Calu3 (cell line): ENCODE measurements at regions not wholly inside any gene's neighbourhood (a gene's known extent, or its start where the extent isn't known, plus 50 kb on each side); places are given as distances from the start of the nearest gene placed in this dataset.

Experiments
- BruUV-seq: library from RNA; stranded (reverse); fragments of 400-500 nt; replicated peaks from 2 replicates; lab custom pipeline; 2021; lab: Mats Ljungman, UMichigan
- CTCF ChIA-PET: fragments of 300-600 bp; sonication (Branson Sonifier 250); formaldehyde crosslinking; loops from one replicate; lab custom pipeline; 2022; ENCODE audit warnings: antibody characterized with exemption; lab: Charles Lee
- DNase-seq: peaks from one replicate; pipeline ENCODE4 v3.0.0; 2022
- H3K27ac Mint-ChIP-seq: one replicate; pipeline ENCODE4 v1.8.0; 2022; ENCODE audit warnings: mixed read lengths; ENCODE audit not compliant: unreplicated experiment
- H3K27me3 Mint-ChIP-seq: one replicate; pipeline ENCODE4 v1.8.0; 2022; ENCODE audit warnings: mixed read lengths; ENCODE audit not compliant: unreplicated experiment
- H3K36me3 Mint-ChIP-seq: one replicate; pipeline ENCODE4 v1.8.0; 2022; ENCODE audit warnings: mild to moderate bottlenecking, moderate library complexity, mixed read lengths; ENCODE audit not compliant: insufficient read depth, unreplicated experiment
- H3K4me1 Mint-ChIP-seq: one replicate; pipeline ENCODE4 v1.8.0; 2022; ENCODE audit warnings: mild to moderate bottlenecking, low read depth, mixed read lengths; ENCODE audit not compliant: unreplicated experiment
- H3K4me3 Mint-ChIP-seq: one replicate; pipeline ENCODE4 v1.8.0; 2022; ENCODE audit warnings: mild to moderate bottlenecking, low read depth, moderate library complexity, mixed read lengths; ENCODE audit not compliant: unreplicated experiment
- H3K9me3 Mint-ChIP-seq: one replicate; pipeline ENCODE4 v1.8.0; 2022; ENCODE audit warnings: low read depth, mixed read lengths; ENCODE audit not compliant: unreplicated experiment
- intact Hi-C: fragments of 100-400 bp; cut with micrococcal nuclease; formaldehyde crosslinking; loops from one replicate; pipeline ENCODE4 v1.10.0; 2022; ENCODE audit not compliant: unreplicated experiment
- TF ChIP-seq, protein P1 (sequence below): fragments of 200-600 bp; IDR thresholded peaks from one replicate; pipeline ENCODE4 v1.8.0; 2022; ENCODE audit warnings: antibody characterized with exemption; ENCODE audit not compliant: unreplicated experiment

DNA sequence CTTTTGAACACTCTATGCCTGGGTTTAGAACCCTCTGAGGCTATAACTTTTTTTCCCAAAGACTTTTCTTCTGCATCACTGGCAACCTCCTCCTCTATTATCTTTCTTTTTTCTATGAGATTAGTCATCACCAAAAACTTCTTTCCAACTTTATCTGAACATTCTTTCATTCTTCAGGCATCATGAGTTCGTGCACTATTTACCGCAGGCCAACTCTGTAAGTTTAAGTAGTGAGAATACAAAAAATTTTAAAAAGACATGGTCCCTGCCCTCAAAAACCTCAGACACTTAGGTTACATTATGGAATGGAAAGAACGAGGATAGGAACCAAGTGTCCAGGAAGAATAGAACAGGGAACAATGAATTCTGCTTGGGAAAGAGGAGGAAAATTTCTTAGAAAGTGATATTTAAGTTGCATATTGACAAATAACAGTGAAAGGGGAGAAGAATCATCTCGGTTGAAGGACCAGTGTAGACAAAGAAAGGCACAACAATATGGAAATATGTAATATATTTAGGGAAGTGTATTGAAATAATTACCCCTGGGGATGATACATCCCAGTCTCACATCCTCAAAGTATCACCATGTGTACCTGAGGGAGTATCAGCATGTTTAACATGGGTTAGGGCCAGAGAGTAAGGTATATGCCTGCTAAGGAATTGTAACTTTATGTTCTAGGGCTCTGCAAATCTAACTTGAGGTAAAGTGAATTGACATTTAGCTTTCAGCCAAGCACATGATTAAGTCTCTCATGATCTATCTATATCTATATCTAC is 196.5 kb upstream of the NREP start:
- Mint-ChIP-seq H3K4me1 (peaks cover 10% of the 10 kb centered on the region), H3K4me3 (no peak overlapping the region), H3K9me3 (no peaks in the 10 kb centered on the region), H3K27ac (no peak overlapping the region), H3K27me3 (no peaks in the 10 kb centered on the region), H3K36me3 (no peaks in the 10 kb centered on the region)
- DNase-seq: no peak
- CTCF ChIA-PET: no interaction called here
- TF ChIP-seq, protein P1, sequence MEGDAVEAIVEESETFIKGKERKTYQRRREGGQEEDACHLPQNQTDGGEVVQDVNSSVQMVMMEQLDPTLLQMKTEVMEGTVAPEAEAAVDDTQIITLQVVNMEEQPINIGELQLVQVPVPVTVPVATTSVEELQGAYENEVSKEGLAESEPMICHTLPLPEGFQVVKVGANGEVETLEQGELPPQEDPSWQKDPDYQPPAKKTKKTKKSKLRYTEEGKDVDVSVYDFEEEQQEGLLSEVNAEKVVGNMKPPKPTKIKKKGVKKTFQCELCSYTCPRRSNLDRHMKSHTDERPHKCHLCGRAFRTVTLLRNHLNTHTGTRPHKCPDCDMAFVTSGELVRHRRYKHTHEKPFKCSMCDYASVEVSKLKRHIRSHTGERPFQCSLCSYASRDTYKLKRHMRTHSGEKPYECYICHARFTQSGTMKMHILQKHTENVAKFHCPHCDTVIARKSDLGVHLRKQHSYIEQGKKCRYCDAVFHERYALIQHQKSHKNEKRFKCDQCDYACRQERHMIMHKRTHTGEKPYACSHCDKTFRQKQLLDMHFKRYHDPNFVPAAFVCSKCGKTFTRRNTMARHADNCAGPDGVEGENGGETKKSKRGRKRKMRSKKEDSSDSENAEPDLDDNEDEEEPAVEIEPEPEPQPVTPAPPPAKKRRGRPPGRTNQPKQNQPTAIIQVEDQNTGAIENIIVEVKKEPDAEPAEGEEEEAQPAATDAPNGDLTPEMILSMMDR: no peak
- intact Hi-C loops: no loop called here
- no TSS peak for BruUV-seq

DNA sequence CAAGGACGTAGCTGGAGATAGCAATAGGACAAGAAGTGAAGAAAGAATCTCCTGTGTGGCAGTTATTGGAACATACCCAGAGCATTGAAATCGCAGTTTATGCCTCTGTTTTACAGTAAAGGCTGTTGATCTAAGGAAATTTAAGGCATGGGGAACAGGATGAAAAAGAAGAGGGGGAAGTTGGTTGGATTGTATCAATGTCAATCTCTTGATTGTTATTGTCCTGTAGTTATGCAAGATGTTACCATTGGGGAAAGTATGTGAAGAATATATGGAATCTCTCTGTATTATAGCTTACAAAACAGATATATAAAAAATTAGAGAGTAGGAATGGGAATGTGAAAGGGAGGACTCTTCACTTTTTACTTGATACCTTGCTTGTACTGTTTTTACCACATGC is 195.6 kb upstream of the NREP start:
- CTCF ChIA-PET: no interaction called here
- TF ChIP-seq, protein P1: no peak
- H3K27me3 Mint-ChIP-seq: no peaks in the 10 kb centered on the region
- DNase-seq: no peak
- H3K4me3 Mint-ChIP-seq: no peak overlapping the region
- no peaks in the 10 kb centered on the region for H3K9me3 Mint-ChIP-seq
- BruUV-seq: no TSS peak
- peaks cover 10% of the 10 kb centered on the region for H3K4me1 Mint-ChIP-seq
- no peak overlapping the region for H3K27ac Mint-ChIP-seq
- H3K36me3 Mint-ChIP-seq: no peaks in the 10 kb centered on the region
- intact Hi-C loops: no loop called here

DNA sequence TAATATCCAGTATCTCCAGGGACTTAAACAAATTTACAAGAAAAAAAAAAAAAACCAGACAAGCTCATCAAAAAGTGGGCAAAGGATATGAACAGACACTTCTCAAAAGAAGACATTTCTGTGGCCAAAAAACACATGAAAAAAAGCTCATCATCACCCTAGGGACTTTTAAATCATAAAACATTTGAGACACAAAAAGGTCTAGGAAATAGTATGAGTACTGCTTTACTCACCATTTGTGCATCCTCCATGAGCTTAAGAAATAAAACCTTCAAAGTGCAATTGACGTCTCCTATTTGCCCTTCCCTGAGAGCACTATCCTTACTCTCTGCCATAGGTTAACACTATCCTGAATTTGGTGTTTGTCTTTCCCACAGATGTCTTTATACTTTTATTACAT is 193.7 kb upstream of the NREP start:
- Mint-ChIP-seq H3K36me3 (no peaks in the 10 kb centered on the region), H3K4me1 (peaks cover 11% of the 10 kb centered on the region), H3K4me3 (no peak overlapping the region), H3K9me3 (no peaks in the 10 kb centered on the region), H3K27ac (no peak overlapping the region), H3K27me3 (no peaks in the 10 kb centered on the region)
- CTCF ChIA-PET: interaction anchor here (0.7 kb wide), 1 partner anchor 203 kb away, joined by 3 read pairs; no protein-coding TSS in a partner anchor
- intact Hi-C loops: no loop called here
- BruUV-seq: no TSS peak
- TF ChIP-seq, protein P1: no peak
- no peak for DNase-seq

DNA sequence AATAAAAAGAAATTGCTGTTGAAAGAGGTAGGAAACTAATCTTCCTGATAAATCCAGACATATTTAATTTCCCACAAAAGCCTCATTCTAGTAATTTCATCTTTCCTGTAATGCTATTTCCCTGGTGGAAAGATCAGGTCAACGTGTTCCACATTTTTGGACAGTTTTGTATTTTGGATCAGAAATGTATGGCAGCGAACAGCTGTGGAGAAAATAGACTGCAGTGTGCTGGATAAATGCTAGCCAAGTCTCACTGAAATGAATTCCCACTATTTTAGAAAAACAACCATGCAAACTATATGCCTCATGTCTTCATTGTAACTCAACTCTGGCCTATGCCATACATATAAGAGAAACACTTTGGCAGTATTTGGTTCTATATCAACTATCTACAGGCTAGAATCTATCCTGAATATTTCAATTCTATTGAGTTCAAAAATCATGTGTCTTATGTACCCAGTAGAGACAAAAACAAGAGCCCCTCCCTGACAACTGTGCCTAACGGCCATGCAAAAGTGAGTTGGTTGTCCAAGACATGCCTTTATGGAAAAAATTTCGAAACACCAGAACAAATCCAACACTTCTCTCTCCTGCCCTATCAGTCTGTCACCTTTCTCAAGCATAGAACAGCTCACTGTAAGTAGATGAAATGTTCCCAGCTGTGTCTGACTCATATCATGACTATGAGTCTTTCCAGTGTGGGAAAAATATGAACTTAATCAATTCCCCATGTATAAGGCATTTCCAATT is 191.3 kb upstream of the NREP start:
- H3K4me1 Mint-ChIP-seq: peaks cover 6% of the 10 kb centered on the region
- no TSS peak for BruUV-seq
- DNase-seq: no peak
- no peaks in the 10 kb centered on the region for H3K27me3 Mint-ChIP-seq
- intact Hi-C loops: no loop called here
- TF ChIP-seq, protein P1: no peak
- no peaks in the 10 kb centered on the region for H3K36me3 Mint-ChIP-seq
- H3K9me3 Mint-ChIP-seq: no peaks in the 10 kb centered on the region
- CTCF ChIA-PET: interaction anchor here (0.6 kb wide), 1 partner anchor 417 kb away, joined by 3 read pairs; no protein-coding TSS in a partner anchor
- H3K27ac Mint-ChIP-seq: no peak overlapping the region
- no peak overlapping the region for H3K4me3 Mint-ChIP-seq
